OCI-LY1 (cell line): ENCODE measurements at regions not wholly inside any gene's neighbourhood (a gene's known extent, or its start where the extent isn't known, plus 50 kb on each side); places are given as distances from the start of the nearest gene placed in this dataset.

Experiments used
- H2AFZ ChIP-seq: fragments of 200-600 bp; sonication (generic), shearing (Covaris generic); 2 replicates; pipeline ENCODE4 v1.6.0; 2014; ENCODE audit warnings: antibody characterized with exemption, mild to moderate bottlenecking, low read length
- H3F3A ChIP-seq: fragments of 200-600 bp; sonication (generic), shearing (Covaris generic); 2 replicates; pipeline ENCODE4 v1.6.0; 2014; ENCODE audit warnings: mild to moderate bottlenecking, antibody characterized with exemption, low read length, moderate library complexity; ENCODE audit not compliant: insufficient read depth
- H3K27ac ChIP-seq: fragments of 200-600 bp; sonication (generic); 2 replicates; pipeline ENCODE4 v1.5.1; 2014; ENCODE audit warnings: low read length, mixed run types, mild to moderate bottlenecking, low read depth; ENCODE audit not compliant: poor library complexity, severe bottlenecking
- H3K27me3 ChIP-seq: fragments of 200-600 bp; sonication (generic); 2 replicates; pipeline ENCODE4 v1.6.0; 2014; ENCODE audit warnings: antibody characterized with exemption, mild to moderate bottlenecking, low read length, moderate library complexity; ENCODE audit not compliant: insufficient read depth
- H3K36me3 ChIP-seq: fragments of 200-600 bp; sonication (generic); 2 replicates; pipeline ENCODE4 v1.6.1; 2014; ENCODE audit warnings: mild to moderate bottlenecking, antibody characterized with exemption, low read length, moderate library complexity, mixed read lengths; ENCODE audit not compliant: insufficient read depth
- H3K4me1 ChIP-seq: fragments of 200-600 bp; sonication (generic); 2 replicates; pipeline ENCODE4 v1.5.1; 2014; ENCODE audit warnings: mild to moderate bottlenecking, low read length, moderate library complexity; ENCODE audit not compliant: insufficient read depth, severe bottlenecking
- H3K4me2 ChIP-seq: fragments of 200-600 bp; sonication (generic), shearing (Covaris generic); 2 replicates; pipeline ENCODE4 v1.6.1; 2014; ENCODE audit warnings: low read length
- H3K4me3 ChIP-seq: fragments of 200-600 bp; sonication (generic); 2 replicates; pipeline ENCODE4 v1.5.1; 2014; ENCODE audit warnings: low read length, low read depth, mild to moderate bottlenecking, mixed read lengths; ENCODE audit not compliant: poor library complexity, severe bottlenecking
- H3K79me2 ChIP-seq: fragments of 200-600 bp; shearing (Covaris generic); 2 replicates; pipeline ENCODE4 v1.6.1; 2016; ENCODE audit warnings: mixed run types, low read length, mixed read lengths; ENCODE audit not compliant: insufficient read depth
- H3K9ac ChIP-seq: fragments of 200-600 bp; sonication (generic), shearing (Covaris generic); 2 replicates; pipeline ENCODE4 v1.6.1; 2014; ENCODE audit warnings: mild to moderate bottlenecking, low read length, mixed read lengths
- H3K9me2 ChIP-seq: fragments of 200-600 bp; sonication (generic), shearing (Covaris generic); 2 replicates; pipeline ENCODE4 v1.6.1; 2014; ENCODE audit warnings: low read depth, mild to moderate bottlenecking, low read length, mixed read lengths
- H3K9me3 ChIP-seq: fragments of 200-600 bp; shearing (Covaris generic); 2 replicates; pipeline ENCODE4 v1.6.1; 2014; ENCODE audit warnings: low read length, mixed read lengths
- H4K20me1 ChIP-seq: fragments of 200-600 bp; sonication (generic), shearing (Covaris generic); 2 replicates; pipeline ENCODE4 v1.6.0; 2016; ENCODE audit warnings: mild to moderate bottlenecking, low read length; ENCODE audit not compliant: insufficient read depth
- CTCF ChIP-seq: fragments of 200-600 bp; sonication (generic), shearing (Covaris generic); IDR thresholded peaks from 2 replicates; pipeline ENCODE4 v1.5.1; 2017; ENCODE audit warnings: mild to moderate bottlenecking, antibody characterized with exemption, low read length, moderate library complexity, mixed read lengths
- EZH2 ChIP-seq: fragments of 200-600 bp; sonication (generic), shearing (Covaris generic); IDR thresholded peaks from 2 replicates; pipeline ENCODE4 v1.8.0; 2017; ENCODE audit warnings: borderline replicate concordance, mixed run types, mild to moderate bottlenecking, antibody characterized with exemption, low read length, moderate library complexity, mixed read lengths

DNA sequence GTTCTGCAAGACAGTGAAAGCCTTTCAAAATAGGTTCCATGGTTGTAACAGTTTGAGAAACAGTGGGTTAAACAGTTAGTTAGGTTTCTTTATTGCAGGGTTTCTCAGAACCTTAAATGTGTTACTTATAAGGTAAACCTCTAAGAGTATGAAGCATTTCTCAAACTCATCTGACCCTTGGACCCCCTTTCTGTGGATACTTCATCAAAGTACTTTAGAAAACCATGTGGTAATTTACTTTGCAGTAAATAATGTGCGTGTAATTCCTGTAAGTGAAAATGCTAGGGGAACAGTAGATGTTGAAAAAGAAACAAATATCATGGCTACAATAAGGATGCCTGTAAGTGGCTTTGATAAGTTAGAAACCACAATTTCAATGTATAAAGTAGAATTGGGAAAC is 354.6 kb upstream of the RARB start:
- H3K27me3 ChIP-seq: no peaks in the 10 kb centered on the region
- H3K4me3 ChIP-seq: no peak overlapping the region
- no peaks in the 10 kb centered on the region for H3K79me2 ChIP-seq
- no peak for TF ChIP-seq CTCF
- no peak for TF ChIP-seq EZH2
- no peaks in the 10 kb centered on the region for H3K4me1 ChIP-seq
- no peak overlapping the region for H3K9ac ChIP-seq
- H3F3A ChIP-seq: no peaks in the 10 kb centered on the region
- no peak overlapping the region for H3K4me2 ChIP-seq
- no peak overlapping the region for H3K27ac ChIP-seq
- no peaks in the 10 kb centered on the region for H3K36me3 ChIP-seq
- H3K9me2 ChIP-seq: no peaks in the 10 kb centered on the region
- H3K9me3 ChIP-seq: no peaks in the 10 kb centered on the region
- H4K20me1 ChIP-seq: no peaks in the 10 kb centered on the region
- no peak overlapping the region for H2AFZ ChIP-seq

- H3K9ac ChIP-seq: no peak overlapping the region
- no peaks in the 10 kb centered on the region for H3K27me3 ChIP-seq
- H3K4me3 ChIP-seq: no peak overlapping the region
- no peaks in the 10 kb centered on the region for H3K9me2 ChIP-seq
- no peaks in the 10 kb centered on the region for H3K9me3 ChIP-seq
- no peaks in the 10 kb centered on the region for H3F3A ChIP-seq
- no peaks in the 10 kb centered on the region for H3K36me3 ChIP-seq
- TF ChIP-seq EZH2 (no peak), CTCF (no peak)
- H2AFZ ChIP-seq: no peak overlapping the region
- no peaks in the 10 kb centered on the region for H3K79me2 ChIP-seq
- no peaks in the 10 kb centered on the region for H3K4me1 ChIP-seq
- H4K20me1 ChIP-seq: no peaks in the 10 kb centered on the region
- H3K4me2 ChIP-seq: no peak overlapping the region
- no peak overlapping the region for H3K27ac ChIP-seq
Measured at GRCh38 chr3:25074149-25074548, 353.9 kb upstream of the RARB start.

DNA sequence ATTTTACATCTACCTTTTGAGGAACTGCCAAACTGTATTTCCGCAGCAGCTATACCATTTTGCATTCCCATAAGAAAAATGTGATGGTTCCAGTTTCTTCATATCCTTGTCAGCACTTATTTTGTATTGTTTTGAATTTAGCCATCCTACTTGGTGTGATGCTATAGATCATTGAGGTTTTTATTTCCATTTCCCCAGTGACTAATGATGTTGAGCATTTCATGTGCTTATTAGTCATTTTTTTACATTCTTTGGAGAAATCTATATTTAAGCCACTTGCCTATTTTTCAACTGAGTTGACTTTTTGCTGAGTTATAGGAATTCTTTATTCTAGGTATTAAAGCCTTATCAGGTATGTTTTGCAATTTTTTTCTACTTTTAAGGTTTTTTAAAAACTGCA is 347.6 kb upstream of the RARB start:
- H3K27ac ChIP-seq: no peak overlapping the region
- H3K4me1 ChIP-seq: no peaks in the 10 kb centered on the region
- TF ChIP-seq CTCF (no peak), EZH2 (no peak)
- no peak overlapping the region for H2AFZ ChIP-seq
- no peaks in the 10 kb centered on the region for H3K9me2 ChIP-seq
- no peaks in the 10 kb centered on the region for H3K79me2 ChIP-seq
- H3K9me3 ChIP-seq: no peaks in the 10 kb centered on the region
- no peak overlapping the region for H3K9ac ChIP-seq
- no peaks in the 10 kb centered on the region for H3K36me3 ChIP-seq
- no peaks in the 10 kb centered on the region for H4K20me1 ChIP-seq
- H3K4me3 ChIP-seq: no peak overlapping the region
- H3F3A ChIP-seq: no peaks in the 10 kb centered on the region
- H3K4me2 ChIP-seq: no peak overlapping the region
- H3K27me3 ChIP-seq: no peaks in the 10 kb centered on the region
